Endothelial cell of umbilical vein (primary cell): ENCODE measurements at regions not wholly inside any gene's neighbourhood (a gene's known extent, or its start where the extent isn't known, plus 50 kb on each side); places are given as distances from the start of the nearest gene placed in this dataset.

Source experiments
- BruUV-seq: library from RNA; stranded (reverse); fragments of 400-500 nt; replicated peaks from 2 replicates; lab custom pipeline; 2021; lab: Mats Ljungman, UMichigan
- CTCF ChIA-PET: fragments of 300-600, 350-600 bp; sonication (Branson Sonifier 250); formaldehyde crosslinking; loops from one replicate; lab custom pipeline; 2021; ENCODE audit warnings: antibody characterized with exemption, inconsistent platforms; lab: Charles Lee
- POLR2A ChIA-PET: fragments of 300-600, 350-600 bp; sonication (Branson Sonifier 250); formaldehyde crosslinking; loops from one replicate; lab custom pipeline; 2021; ENCODE audit warnings: antibody characterized with exemption, inconsistent platforms; lab: Charles Lee
- DNase-seq: peaks from one replicate; pipeline ENCODE4 v3.0.0-alpha.2; 2011; ENCODE audit warnings: low read depth, low spot score
- FAIRE-seq: peaks from 2 replicates; lab custom pipeline; 2011; peaks lifted over from hg19 to GRCh38; lab: Jason Lieb, UNC
- H2AFZ ChIP-seq: 2 replicates; pipeline ENCODE4 v1.6.0; 2012; ENCODE audit warnings: low read depth, low read length, control low read depth, inconsistent platforms
- H3K27ac ChIP-seq: 2 replicates; pipeline ENCODE4 v1.5.1; 2011; ENCODE audit warnings: low read depth, mild to moderate bottlenecking, control low read depth, low read length, moderate library complexity; ENCODE audit not compliant: insufficient read depth
- H3K27me3 ChIP-seq, 2 experiments: 2 replicates each; pipeline versions ENCODE4 v1.6.0 to v1.6.1; 2011; ENCODE audit warnings: low read length in 2 of 2, mixed read lengths in 1 of 2; ENCODE audit not compliant: control insufficient read depth in 2 of 2, insufficient read depth in 2 of 2
- H3K36me3 ChIP-seq, 2 experiments: 2 replicates in 1 of 2; 3 replicates in 1 of 2; pipeline ENCODE4 v1.5.1; 2011; ENCODE audit warnings: low read length in 2 of 2, mild to moderate bottlenecking in 1 of 2, moderate library complexity in 1 of 2; ENCODE audit not compliant: control insufficient read depth in 2 of 2, insufficient read depth in 2 of 2; ENCODE audit errors: extremely low read depth in 1 of 2
- H3K4me1 ChIP-seq: 3 replicates; pipeline ENCODE4 v1.5.1; 2011; ENCODE audit warnings: mild to moderate bottlenecking, low read length; ENCODE audit not compliant: control insufficient read depth, insufficient read depth; ENCODE audit errors: extremely low read depth
- H3K4me2 ChIP-seq: 2 replicates; pipeline ENCODE4 v1.6.1; 2011; ENCODE audit warnings: low read length, control low read depth, mixed read lengths; ENCODE audit not compliant: insufficient read depth
- H3K4me3 ChIP-seq, 3 experiments: fragments of 200-600 bp in 1 of 3; sonication (generic), shearing (Covaris generic) in 1 of 3; replicated peaks in 1 of 3; 2 replicates each; pipeline ENCODE4 v1.5.1; 2011 to 2016; ENCODE audit warnings: control low read depth in 3 of 3, low read length in 3 of 3, mild to moderate bottlenecking in 2 of 3, inconsistent platforms in 1 of 3, low read depth in 1 of 3, moderate library complexity in 1 of 3; ENCODE audit not compliant: insufficient read depth in 1 of 3
- H3K79me2 ChIP-seq: 2 replicates; pipeline ENCODE4 v1.6.0; 2012; ENCODE audit warnings: low read length, inconsistent platforms; ENCODE audit not compliant: control insufficient read depth, insufficient read depth
- H3K9ac ChIP-seq: replicated peaks from 2 replicates; pipeline ENCODE3; 2011; ENCODE audit warnings: low read length, control low read depth; ENCODE audit not compliant: insufficient read depth; ENCODE audit errors: extremely low read depth
- H3K9me1 ChIP-seq: replicated peaks from 3 replicates; pipeline ENCODE4 v1.6.0; 2011; ENCODE audit warnings: mild to moderate bottlenecking, low read length; ENCODE audit not compliant: control insufficient read depth, insufficient read depth; ENCODE audit errors: extremely low read depth
- H3K9me3 ChIP-seq: replicated peaks from 2 replicates; pipeline ENCODE4 v1.5.1; 2012; ENCODE audit warnings: low read length, inconsistent platforms; ENCODE audit not compliant: control insufficient read depth, insufficient read depth
- H4K20me1 ChIP-seq: replicated peaks from 2 replicates; pipeline ENCODE3; 2011; ENCODE audit warnings: mild to moderate bottlenecking, low read length; ENCODE audit not compliant: control insufficient read depth, insufficient read depth; ENCODE audit errors: extremely low read depth
- EZH2 ChIP-seq: IDR thresholded peaks from 2 replicates; pipeline ENCODE4 v1.6.1; 2012; ENCODE audit warnings: borderline replicate concordance, low read depth, mild to moderate bottlenecking, moderate library complexity, low read length, inconsistent platforms; ENCODE audit not compliant: severe bottlenecking
- FOS ChIP-seq: IDR thresholded peaks from 2 replicates; pipeline ENCODE4 v1.6.1; 2011; ENCODE audit warnings: mild to moderate bottlenecking, low read length, moderate library complexity, borderline replicate concordance; ENCODE audit not compliant: insufficient read depth
- GATA2 ChIP-seq: IDR thresholded peaks from 2 replicates; pipeline ENCODE4 v1.7.0; 2011; ENCODE audit warnings: low read depth, mild to moderate bottlenecking, moderate library complexity, mixed read lengths, low read length; ENCODE audit not compliant: insufficient read length, insufficient read depth
- JUN ChIP-seq: IDR thresholded peaks from 2 replicates; pipeline ENCODE4 v1.6.1; 2011; ENCODE audit warnings: borderline replicate concordance, low read depth; ENCODE audit not compliant: insufficient read length, insufficient read depth
- MAX ChIP-seq: IDR thresholded peaks from 2 replicates; pipeline ENCODE4 v1.6.1; 2011; ENCODE audit not compliant: insufficient read depth, insufficient read length
- MYC ChIP-seq: IDR thresholded peaks from one replicate; pipeline ENCODE4 v1.6.1; 2011; ENCODE audit warnings: mild to moderate bottlenecking, low read depth, low read length
- POLR2A ChIP-seq: IDR thresholded peaks from 2 replicates; pipeline ENCODE4 v1.6.1; 2012; ENCODE audit warnings: low read depth, mild to moderate bottlenecking, control low read depth, low read length
- POLR2AphosphoS5 ChIP-seq: IDR thresholded peaks from 2 replicates; pipeline ENCODE4 v1.6.1; 2012; ENCODE audit warnings: low read depth, mild to moderate bottlenecking, control low read depth, low read length, moderate library complexity; ENCODE audit not compliant: insufficient read depth
- dilution Hi-C: fragments of 300-500 bp; cut with MboI; formaldehyde crosslinking; loops from one replicate; pipeline ENCODE4 v1.15.0; 2019; ENCODE audit warnings: low sequenced_read_pairs; ENCODE audit not compliant: extremely low pct_ligation_motif_present
- intact Hi-C: fragments of 100-400 bp; cut with micrococcal nuclease; formaldehyde crosslinking; loops from one replicate; pipeline ENCODE4 v1.10.0; 2022
- TF ChIP-seq, protein P1 (sequence below), 2 donors: IDR thresholded peaks; 1 replicate in 1 of 2; 2 replicates in 1 of 2; pipeline ENCODE4 v1.5.1; 2011; ENCODE audit warnings: low read length in 2 of 2, mild to moderate bottlenecking in 2 of 2, moderate library complexity in 2 of 2, control low read depth in 1 of 2, inconsistent platforms in 1 of 2, low read depth in 1 of 2; ENCODE audit not compliant: insufficient read depth in 1 of 2; ENCODE audit errors: extremely low read depth in 1 of 2

DNA sequence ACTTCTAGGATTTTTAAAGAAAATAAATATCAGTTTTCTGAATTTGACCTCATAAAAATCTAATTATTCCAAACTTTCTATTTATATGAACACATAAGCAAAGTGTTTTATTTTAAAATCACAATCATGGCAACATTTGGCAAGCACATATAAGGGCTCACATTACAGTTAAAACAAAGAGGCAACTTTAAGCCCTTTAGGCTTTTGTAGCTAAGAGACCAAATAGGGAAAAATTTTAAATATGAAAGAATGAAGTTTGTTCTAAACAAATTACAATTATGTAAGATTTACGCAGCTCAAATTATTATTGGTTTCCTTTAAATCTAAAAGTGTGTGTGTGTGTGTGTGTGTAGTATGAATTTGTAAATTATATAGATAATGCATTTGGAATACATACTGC lies 267.0 kb downstream of the ZIC4 start:
- Histone ChIP-seq H4K20me1 (peaks cover 2% of the 10 kb centered on the region), H3K27ac (no peak overlapping the region), H3K27me3 (no peaks in the 10 kb centered on the region), H3K4me3 (no peak overlapping the region), H3K9me3 (no peaks in the 10 kb centered on the region), H3K9me1 (no peaks in the 10 kb centered on the region), H3K9ac (no peak overlapping the region), H2AFZ (no peak overlapping the region), H3K79me2 (no peaks in the 10 kb centered on the region), H3K36me3 (no peaks in the 10 kb centered on the region), H3K4me1 (peaks cover 8% of the 10 kb centered on the region), H3K4me2 (no peak overlapping the region)
- BruUV-seq = no TSS peak
- TF ChIP-seq POLR2A = no peak
- no peak for TF ChIP-seq MAX
- TF ChIP-seq EZH2 = no peak
- TF ChIP-seq, protein P1, sequence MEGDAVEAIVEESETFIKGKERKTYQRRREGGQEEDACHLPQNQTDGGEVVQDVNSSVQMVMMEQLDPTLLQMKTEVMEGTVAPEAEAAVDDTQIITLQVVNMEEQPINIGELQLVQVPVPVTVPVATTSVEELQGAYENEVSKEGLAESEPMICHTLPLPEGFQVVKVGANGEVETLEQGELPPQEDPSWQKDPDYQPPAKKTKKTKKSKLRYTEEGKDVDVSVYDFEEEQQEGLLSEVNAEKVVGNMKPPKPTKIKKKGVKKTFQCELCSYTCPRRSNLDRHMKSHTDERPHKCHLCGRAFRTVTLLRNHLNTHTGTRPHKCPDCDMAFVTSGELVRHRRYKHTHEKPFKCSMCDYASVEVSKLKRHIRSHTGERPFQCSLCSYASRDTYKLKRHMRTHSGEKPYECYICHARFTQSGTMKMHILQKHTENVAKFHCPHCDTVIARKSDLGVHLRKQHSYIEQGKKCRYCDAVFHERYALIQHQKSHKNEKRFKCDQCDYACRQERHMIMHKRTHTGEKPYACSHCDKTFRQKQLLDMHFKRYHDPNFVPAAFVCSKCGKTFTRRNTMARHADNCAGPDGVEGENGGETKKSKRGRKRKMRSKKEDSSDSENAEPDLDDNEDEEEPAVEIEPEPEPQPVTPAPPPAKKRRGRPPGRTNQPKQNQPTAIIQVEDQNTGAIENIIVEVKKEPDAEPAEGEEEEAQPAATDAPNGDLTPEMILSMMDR (IDR thresholded peaks at IDR 0.05; ENCODE audit: extremely low read depth in 1 of 2, insufficient read depth in 1 of 2, low read depth in 1 of 2, low read length in 2 of 2) = no peak
- no peak for DNase-seq
- intact Hi-C loops = no loop called here
- ChIA-PET CTCF (interaction anchor here (1.2 to 1.9 kb wide), 2 partner anchors 19 to 53 kb away, joined by 3 to 11 read pairs; no protein-coding TSS in a partner anchor), POLR2A (no interaction called here)
- dilution Hi-C loops = no loop called here
- FAIRE-seq = no peak

- no peak overlapping the region for H3K4me3 ChIP-seq
- H4K20me1 ChIP-seq = no peaks in the 10 kb centered on the region
- no peaks in the 10 kb centered on the region for H3K4me1 ChIP-seq
- no peak for FAIRE-seq
- H3K36me3 ChIP-seq = no peaks in the 10 kb centered on the region
- H3K9ac ChIP-seq = no peak overlapping the region
- no peak overlapping the region for H3K4me2 ChIP-seq
- ChIA-PET POLR2A (no interaction called here), CTCF (interaction anchor here (3.9 kb wide), 1 partner anchor 12 kb away, joined by 18 read pairs; no protein-coding TSS in a partner anchor)
- no peak overlapping the region for H2AFZ ChIP-seq
- intact Hi-C loops (no loop called here), dilution Hi-C loops (no loop called here)
- H3K9me3 ChIP-seq = no peaks in the 10 kb centered on the region
- no peaks in the 10 kb centered on the region for H3K79me2 ChIP-seq
- H3K9me1 ChIP-seq = no peaks in the 10 kb centered on the region
- TF ChIP-seq, protein P1 (IDR thresholded peaks at IDR 0.05; ENCODE audit: extremely low read depth in 1 of 2, insufficient read depth in 1 of 2, low read depth in 1 of 2, low read length in 2 of 2) = no peak
- no peak for TF ChIP-seq FOS
- TF ChIP-seq POLR2A = no peak
- TF ChIP-seq JUN = no peak
- no peak for TF ChIP-seq EZH2
- TF ChIP-seq GATA2 = no peak
- TF ChIP-seq POLR2AphosphoS5 = no peak
- TF ChIP-seq MAX = no peak
- TF ChIP-seq MYC = no peak
- no TSS peak for BruUV-seq
- DNase-seq = no peak
- H3K27ac ChIP-seq = no peak overlapping the region
- H3K27me3 ChIP-seq = no peaks in the 10 kb centered on the region
Observed at GRCh38 chr3:147132168-147132567, 274.2 kb downstream of the ZIC4 start.
